Glutamatergic neuron (in vitro differentiated cells): ENCODE measurements at regions not wholly inside any gene's neighbourhood (a gene's known extent, or its start where the extent isn't known, plus 50 kb on each side); places are given as distances from the start of the nearest gene placed in this dataset.

ENCODE experiments used
- DNase-seq: peaks from one replicate; pipeline ENCODE4 v3.0.0; 2022
- H3K27ac Mint-ChIP-seq: one replicate; pipeline ENCODE4 v1.8.0; 2020; ENCODE audit warnings: mild to moderate bottlenecking, mixed read lengths, inconsistent platforms; ENCODE audit not compliant: unreplicated experiment
- H3K27me3 Mint-ChIP-seq: one replicate; pipeline ENCODE4 v1.8.0; 2020; ENCODE audit warnings: mild to moderate bottlenecking, moderate library complexity, mixed read lengths, inconsistent platforms; ENCODE audit not compliant: unreplicated experiment
- H3K36me3 Mint-ChIP-seq: one replicate; pipeline ENCODE4 v1.8.0; 2020; ENCODE audit warnings: mild to moderate bottlenecking, mixed read lengths, inconsistent platforms; ENCODE audit not compliant: unreplicated experiment
- H3K4me1 Mint-ChIP-seq: one replicate; pipeline ENCODE4 v1.8.0; 2020; ENCODE audit warnings: mild to moderate bottlenecking, low read depth, mixed read lengths, inconsistent platforms; ENCODE audit not compliant: unreplicated experiment
- H3K4me3 Mint-ChIP-seq: one replicate; pipeline ENCODE4 v1.8.0; 2020; ENCODE audit warnings: mild to moderate bottlenecking, mixed read lengths, inconsistent platforms; ENCODE audit not compliant: unreplicated experiment
- H3K9me3 Mint-ChIP-seq: one replicate; pipeline ENCODE4 v1.8.0; 2020; ENCODE audit warnings: mild to moderate bottlenecking, moderate library complexity, mixed read lengths, inconsistent platforms; ENCODE audit not compliant: unreplicated experiment
- CTCF ChIP-seq: fragments of 200-600 bp; sonication (generic); IDR thresholded peaks from one replicate; pipeline ENCODE4 v1.5.0; 2021; ENCODE audit not compliant: partially characterized antibody, unreplicated experiment

- H3K4me1 Mint-ChIP-seq = no peaks in the 10 kb centered on the region
- no peaks in the 10 kb centered on the region for H3K36me3 Mint-ChIP-seq
- peaks cover 2% of the 10 kb centered on the region for H3K27me3 Mint-ChIP-seq
- H3K9me3 Mint-ChIP-seq = no peaks in the 10 kb centered on the region
- no peak overlapping the region for H3K27ac Mint-ChIP-seq
- TF ChIP-seq CTCF = no peak
- no peak for DNase-seq
- no peak overlapping the region for H3K4me3 Mint-ChIP-seq
Observed at GRCh38 chr3:80424951-80425350, 657.2 kb upstream of the ROBO1 start.

GRCh38 chr3:80408030-80408721 lies 640.4 kb upstream of the ROBO1 start:
- H3K36me3 Mint-ChIP-seq = no peaks in the 10 kb centered on the region
- no peak for TF ChIP-seq CTCF
- H3K9me3 Mint-ChIP-seq = no peaks in the 10 kb centered on the region
- no peaks in the 10 kb centered on the region for H3K4me1 Mint-ChIP-seq
- DNase-seq = no peak
- H3K27me3 Mint-ChIP-seq = no peaks in the 10 kb centered on the region
- H3K27ac Mint-ChIP-seq = no peak overlapping the region
- H3K4me3 Mint-ChIP-seq = no peak overlapping the region

- no peaks in the 10 kb centered on the region for H3K27me3 Mint-ChIP-seq
- no peak overlapping the region for H3K4me3 Mint-ChIP-seq
Observed at GRCh38 chr3:80405618-80406017, 637.8 kb upstream of the ROBO1 start.

GRCh38 chr3:80395023-80395422 lies 627.2 kb upstream of the ROBO1 start:
- Mint-ChIP-seq H3K4me1 (no peaks in the 10 kb centered on the region), H3K4me3 (no peak overlapping the region), H3K36me3 (no peaks in the 10 kb centered on the region), H3K9me3 (no peaks in the 10 kb centered on the region), H3K27me3 (no peaks in the 10 kb centered on the region), H3K27ac (no peak overlapping the region)
- TF ChIP-seq CTCF = no peak
- DNase-seq = no peak

More at GRCh38 chr3:80405618-80406017, 637.8 kb upstream of the ROBO1 start:
- Mint-ChIP-seq H3K9me3 (no peaks in the 10 kb centered on the region), H3K4me1 (no peaks in the 10 kb centered on the region), H3K36me3 (no peaks in the 10 kb centered on the region), H3K27ac (no peak overlapping the region)
- no peak for DNase-seq
- TF ChIP-seq CTCF = no peak

GRCh38 chr3:80391573-80391972 lies 623.8 kb upstream of the ROBO1 start:
- Mint-ChIP-seq H3K4me1 (no peaks in the 10 kb centered on the region), H3K9me3 (no peaks in the 10 kb centered on the region), H3K27ac (no peak overlapping the region), H3K4me3 (no peak overlapping the region), H3K27me3 (no peaks in the 10 kb centered on the region), H3K36me3 (no peaks in the 10 kb centered on the region)
- DNase-seq = no peak
- TF ChIP-seq CTCF = no peak
